Fibroblast of lung (primary cell): ENCODE measurements at regions not wholly inside any gene's neighbourhood (a gene's known extent, or its start where the extent isn't known, plus 50 kb on each side); places are given as distances from the start of the nearest gene placed in this dataset.

Experiments used
- EZH2 ChIP-seq: IDR thresholded peaks from 2 replicates; pipeline ENCODE4 v1.5.1; 2012; ENCODE audit warnings: low read length, control low read depth, mild to moderate bottlenecking; ENCODE audit errors: missing control alignments
- TF ChIP-seq, protein P1 (sequence below), 2 donors: IDR thresholded peaks in 1 of 2; conservative IDR thresholded peaks in 1 of 2; 1 replicate in 1 of 2; 2 replicates in 1 of 2; pipeline ENCODE4 v1.5.1; 2011 to 2012; ENCODE audit warnings: low read length in 2 of 2, control low read depth in 1 of 2, inconsistent platforms in 1 of 2, low read depth in 1 of 2, mild to moderate bottlenecking in 1 of 2

DNA sequence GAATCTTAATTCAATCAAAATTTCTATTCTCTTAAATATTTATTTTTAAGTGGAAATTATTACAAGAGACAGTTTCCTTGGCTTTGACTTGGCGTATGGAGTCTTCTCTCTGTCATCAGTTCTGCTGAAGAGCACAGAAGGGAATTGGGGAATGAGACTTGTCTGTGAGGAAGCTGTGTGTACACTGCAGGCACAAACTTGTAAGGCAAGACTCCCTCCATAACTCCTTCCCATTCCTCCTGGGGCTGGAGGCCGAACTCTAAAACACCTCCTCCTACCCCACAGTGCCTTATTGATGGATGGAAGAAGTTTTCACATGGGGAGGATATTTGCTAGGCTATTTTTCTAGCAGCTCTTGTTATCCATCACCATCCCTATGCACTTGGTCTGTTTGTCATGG, 187.4 kb upstream of the ELL2 start:
- no peak for TF ChIP-seq EZH2
- TF ChIP-seq, protein P1, sequence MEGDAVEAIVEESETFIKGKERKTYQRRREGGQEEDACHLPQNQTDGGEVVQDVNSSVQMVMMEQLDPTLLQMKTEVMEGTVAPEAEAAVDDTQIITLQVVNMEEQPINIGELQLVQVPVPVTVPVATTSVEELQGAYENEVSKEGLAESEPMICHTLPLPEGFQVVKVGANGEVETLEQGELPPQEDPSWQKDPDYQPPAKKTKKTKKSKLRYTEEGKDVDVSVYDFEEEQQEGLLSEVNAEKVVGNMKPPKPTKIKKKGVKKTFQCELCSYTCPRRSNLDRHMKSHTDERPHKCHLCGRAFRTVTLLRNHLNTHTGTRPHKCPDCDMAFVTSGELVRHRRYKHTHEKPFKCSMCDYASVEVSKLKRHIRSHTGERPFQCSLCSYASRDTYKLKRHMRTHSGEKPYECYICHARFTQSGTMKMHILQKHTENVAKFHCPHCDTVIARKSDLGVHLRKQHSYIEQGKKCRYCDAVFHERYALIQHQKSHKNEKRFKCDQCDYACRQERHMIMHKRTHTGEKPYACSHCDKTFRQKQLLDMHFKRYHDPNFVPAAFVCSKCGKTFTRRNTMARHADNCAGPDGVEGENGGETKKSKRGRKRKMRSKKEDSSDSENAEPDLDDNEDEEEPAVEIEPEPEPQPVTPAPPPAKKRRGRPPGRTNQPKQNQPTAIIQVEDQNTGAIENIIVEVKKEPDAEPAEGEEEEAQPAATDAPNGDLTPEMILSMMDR (conservative IDR thresholded peaks at IDR 0.05 in 1 of 2, IDR thresholded peaks at IDR 0.05 in 1 of 2; ENCODE audit: low read depth in 1 of 2, low read length in 2 of 2) = no peak
